Stimulated activated CD4-positive, alpha-beta T cell treated with anti-CD3 and anti-CD28 coated beads, Interleukin-4, amount 100 ng/mL, for 4 hours (primary cell): ENCODE measurements at regions not wholly inside any gene's neighbourhood (a gene's known extent, or its start where the extent isn't known, plus 50 kb on each side); places are given as distances from the start of the nearest gene placed in this dataset.

Experiments used
- DNase-seq, 2 experiments: peaks; one replicate each; pipeline ENCODE4 v3.0.0-alpha.2; 2020

DNA sequence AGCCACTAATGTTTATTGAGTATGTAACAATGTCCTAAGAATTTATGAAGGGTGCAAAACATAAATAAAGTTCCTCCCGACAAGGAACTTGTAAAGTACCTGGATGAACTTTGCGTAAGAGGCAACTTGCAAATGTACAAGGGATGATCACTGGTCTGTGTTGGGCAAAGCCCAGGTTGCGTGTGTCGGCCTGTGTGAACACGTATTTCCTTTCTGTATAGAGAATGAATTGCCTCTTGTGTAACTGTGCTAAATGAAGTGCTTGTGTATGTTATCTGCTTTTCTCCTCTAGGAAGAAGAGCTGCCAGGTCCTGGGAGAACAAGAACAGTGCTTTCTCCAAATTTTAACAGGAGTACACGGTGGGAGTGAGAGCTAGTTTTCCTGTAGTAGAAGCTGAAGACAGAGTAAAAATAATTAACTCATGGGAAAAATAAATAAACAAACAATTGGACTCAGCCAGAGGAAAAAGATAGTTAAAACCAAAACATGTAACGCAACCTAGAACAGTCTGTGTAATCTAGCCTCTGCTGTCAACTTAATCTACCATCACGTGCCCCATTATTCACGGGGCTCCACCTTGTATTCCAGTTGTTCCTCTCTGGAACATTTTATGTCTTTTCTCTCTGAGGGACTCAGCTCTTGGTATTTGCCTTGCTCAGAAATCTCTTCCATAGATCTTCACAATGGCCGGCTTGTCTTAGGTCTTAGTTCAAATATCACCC, 83.7 kb upstream of the RASGRP1 start:
- DNase-seq: no peak

GRCh38 chr15:38650384-38650783, 85.8 kb upstream of the RASGRP1 start:
- no peak for DNase-seq

- no peak for DNase-seq
Measured at GRCh38 chr15:38650936-38651327, 86.3 kb upstream of the RASGRP1 start.

GRCh38 chr15:38651328-38652038, 86.9 kb upstream of the RASGRP1 start:
- DNase-seq: peak in 1 of 2 experiments; percentile 71

- no peak for DNase-seq
Measured at GRCh38 chr15:38652183-38652794, 87.7 kb upstream of the RASGRP1 start.

- DNase-seq: peak; percentile 16 to 55
Measured at GRCh38 chr15:38652998-38653397, 88.4 kb upstream of the RASGRP1 start.

DNA sequence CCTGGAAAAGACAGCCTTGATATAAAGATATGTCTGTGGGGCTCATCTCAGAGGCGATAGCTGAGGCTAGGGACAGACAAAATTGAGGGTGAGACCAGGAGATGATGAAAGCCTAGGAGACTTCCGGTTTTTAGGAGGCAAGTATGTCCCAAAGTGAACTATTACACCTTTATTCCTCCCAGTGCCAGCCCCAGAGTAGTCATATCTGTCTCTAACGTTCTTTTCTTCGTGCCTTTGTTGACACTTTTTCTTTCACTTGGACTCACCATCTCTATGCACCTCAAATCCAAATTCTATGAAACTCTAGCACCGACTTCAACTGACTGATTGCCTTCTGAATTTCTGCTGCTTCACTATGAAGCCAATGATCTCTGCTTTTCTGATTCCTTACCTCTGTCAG, 93.8 kb upstream of the RASGRP1 start:
- no peak for DNase-seq

- peak in 1 of 2 experiments; percentile 61 for DNase-seq
Measured at GRCh38 chr15:38660738-38661137, 96.1 kb upstream of the RASGRP1 start.

- no peak for DNase-seq
Measured at GRCh38 chr15:38662033-38662802, 97.6 kb upstream of the RASGRP1 start.

DNA sequence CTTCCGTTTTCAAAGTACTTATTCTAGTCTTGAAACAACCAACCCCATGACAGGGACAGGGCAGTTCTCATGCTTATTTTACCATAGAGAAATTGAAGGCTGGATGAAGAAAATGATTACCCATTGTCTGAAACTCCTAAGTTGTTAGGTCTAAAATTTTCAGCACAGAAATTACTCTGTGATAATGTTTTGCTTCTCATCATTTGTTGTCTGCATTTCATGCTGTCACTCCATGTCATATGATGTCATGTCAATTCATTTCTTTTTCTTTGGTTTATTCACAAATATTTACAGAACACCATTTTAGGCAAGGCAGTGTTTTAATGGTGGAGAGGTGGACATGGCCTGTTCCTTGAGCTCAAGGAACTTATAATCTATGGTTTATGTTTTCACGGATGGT, 98.2 kb upstream of the RASGRP1 start:
- DNase-seq: no peak

GRCh38 chr15:38665586-38666305, 101.1 kb upstream of the RASGRP1 start:
- no peak for DNase-seq

GRCh38 chr15:38666865-38667510, 102.4 kb upstream of the RASGRP1 start:
- DNase-seq: no peak

GRCh38 chr15:38667890-38668850, 103.6 kb upstream of the RASGRP1 start:
- DNase-seq: no peak

GRCh38 chr15:38668898-38669391, 104.3 kb upstream of the RASGRP1 start:
- no peak for DNase-seq

DNA sequence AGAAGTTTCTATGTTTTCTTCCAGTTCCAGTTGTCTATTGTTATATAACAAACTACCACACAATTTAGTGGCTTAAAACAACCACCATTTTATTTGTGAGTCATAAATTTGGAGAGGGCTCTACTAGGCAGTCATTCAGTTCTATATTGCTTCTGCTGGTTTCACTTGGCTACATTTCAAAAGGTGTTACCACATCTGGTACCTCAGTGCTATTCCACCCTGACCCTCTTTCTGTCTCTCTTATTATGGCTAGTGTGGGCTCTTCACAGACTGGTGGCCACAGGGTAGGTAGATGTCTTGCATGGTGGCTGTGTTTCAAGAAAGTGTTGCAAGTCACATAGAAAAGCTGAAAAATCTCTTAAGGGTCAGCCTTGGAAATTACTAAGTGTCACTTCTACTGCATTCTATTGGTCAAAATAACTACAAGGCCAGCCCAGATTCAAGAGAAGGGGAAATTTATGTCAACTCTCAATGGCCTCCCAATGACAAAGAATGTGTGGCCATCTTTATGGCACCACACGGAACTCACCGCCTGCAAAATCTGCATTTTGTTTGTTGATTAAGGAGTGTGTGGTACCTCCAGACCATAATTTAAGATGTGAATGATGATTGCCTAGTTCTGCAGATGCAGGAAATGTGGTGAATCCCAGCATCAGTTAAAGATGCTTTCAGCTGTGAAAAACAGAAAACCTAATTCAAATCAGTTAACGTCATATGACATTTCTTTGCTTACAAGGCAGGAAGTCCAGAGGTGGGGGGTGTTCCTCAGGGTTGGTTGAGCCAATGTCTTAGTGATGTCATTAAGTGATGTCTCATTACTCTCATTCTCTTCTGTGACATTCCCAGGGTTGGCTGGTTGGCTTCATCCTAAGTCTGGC, 105.8 kb upstream of the RASGRP1 start:
- DNase-seq: peak in 1 of 2 experiments; percentile 76

- no peak for DNase-seq
Measured at GRCh38 chr15:38671006-38671387, 106.4 kb upstream of the RASGRP1 start.

DNA sequence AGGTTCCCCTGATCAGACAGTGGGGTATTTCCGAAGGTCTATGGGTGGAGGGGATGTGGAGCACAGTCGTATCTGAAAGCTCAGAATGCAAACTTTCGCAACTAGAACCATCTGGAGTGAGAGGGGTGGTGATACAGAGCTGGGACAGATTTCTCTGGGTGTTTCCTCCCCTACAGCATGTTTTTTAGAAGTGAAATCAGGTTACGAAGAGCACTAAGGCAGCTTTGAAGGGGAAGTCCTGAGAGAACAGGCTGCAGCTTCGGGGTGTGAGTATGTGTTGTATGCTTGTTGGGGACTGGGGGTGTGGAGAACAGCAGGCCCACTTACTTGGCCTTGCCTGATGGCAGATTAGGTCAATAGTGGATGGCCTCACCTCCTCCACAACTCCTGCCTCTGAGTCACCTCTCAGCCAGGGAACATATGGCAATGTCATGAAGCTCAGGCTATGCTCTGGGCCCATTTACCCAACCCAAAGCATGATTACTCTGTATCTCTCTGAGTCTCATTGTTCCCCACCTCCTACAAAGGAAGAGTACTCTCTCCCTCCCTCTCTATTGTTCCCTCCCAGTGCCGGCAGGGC, 107.2 kb upstream of the RASGRP1 start:
- peak in 1 of 2 experiments; percentile 47 for DNase-seq

- no peak for DNase-seq
Measured at GRCh38 chr15:38672273-38672672, 107.7 kb upstream of the RASGRP1 start.
